HL-60 (cell line): ENCODE measurements at regions not wholly inside any gene's neighbourhood (a gene's known extent, or its start where the extent isn't known, plus 50 kb on each side); places are given as distances from the start of the nearest gene placed in this dataset.
"Not testable (repeated sequence)": the region's sequence is repeated elsewhere in the genome, so short reads cannot be mapped to it uniquely, and the experiment has no call there.

ENCODE experiments used
- GABPA ChIP-seq: IDR thresholded peaks from 2 replicates; pipeline ENCODE4 v1.6.1; 2012; ENCODE audit warnings: low read depth
- POLR2AphosphoS5 ChIP-seq: IDR thresholded peaks from 2 replicates; pipeline ENCODE4 v1.6.1; 2012; ENCODE audit warnings: low read depth
- SPI1 ChIP-seq: IDR thresholded peaks from 2 replicates; pipeline ENCODE4 v1.6.1; 2012; ENCODE audit warnings: low read depth, mild to moderate bottlenecking, borderline replicate concordance
- TF ChIP-seq, protein P1 (sequence below): IDR thresholded peaks from one replicate; pipeline ENCODE4 v1.5.1; 2011; ENCODE audit warnings: low read length, control low read depth, inconsistent platforms; ENCODE audit not compliant: insufficient read depth
- TF ChIP-seq, protein P2 (sequence below): IDR thresholded peaks from 2 replicates; pipeline ENCODE4 v1.6.1; 2012; ENCODE audit warnings: low read depth; ENCODE audit not compliant: insufficient replicate concordance

DNA sequence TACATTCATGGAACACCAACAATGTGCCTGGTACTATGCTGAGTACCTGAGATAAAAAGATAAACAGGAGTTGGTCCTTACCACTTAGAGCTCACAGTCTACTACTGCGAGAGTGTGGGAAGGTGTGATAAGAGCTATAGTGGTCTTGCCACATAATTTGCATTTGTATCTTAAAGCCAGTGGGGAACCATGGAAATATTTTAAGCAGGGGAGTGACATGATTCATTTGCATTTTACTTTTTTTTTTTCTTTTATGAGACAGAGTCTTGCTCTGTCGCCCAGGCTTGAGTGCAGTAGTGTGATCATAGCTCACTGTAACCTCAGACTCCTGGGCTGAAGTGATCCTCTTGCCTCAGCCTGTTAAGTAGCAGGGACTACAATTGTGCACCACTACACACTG, 53.6 kb downstream of the SRGAP2 start:
- TF ChIP-seq, protein P1, sequence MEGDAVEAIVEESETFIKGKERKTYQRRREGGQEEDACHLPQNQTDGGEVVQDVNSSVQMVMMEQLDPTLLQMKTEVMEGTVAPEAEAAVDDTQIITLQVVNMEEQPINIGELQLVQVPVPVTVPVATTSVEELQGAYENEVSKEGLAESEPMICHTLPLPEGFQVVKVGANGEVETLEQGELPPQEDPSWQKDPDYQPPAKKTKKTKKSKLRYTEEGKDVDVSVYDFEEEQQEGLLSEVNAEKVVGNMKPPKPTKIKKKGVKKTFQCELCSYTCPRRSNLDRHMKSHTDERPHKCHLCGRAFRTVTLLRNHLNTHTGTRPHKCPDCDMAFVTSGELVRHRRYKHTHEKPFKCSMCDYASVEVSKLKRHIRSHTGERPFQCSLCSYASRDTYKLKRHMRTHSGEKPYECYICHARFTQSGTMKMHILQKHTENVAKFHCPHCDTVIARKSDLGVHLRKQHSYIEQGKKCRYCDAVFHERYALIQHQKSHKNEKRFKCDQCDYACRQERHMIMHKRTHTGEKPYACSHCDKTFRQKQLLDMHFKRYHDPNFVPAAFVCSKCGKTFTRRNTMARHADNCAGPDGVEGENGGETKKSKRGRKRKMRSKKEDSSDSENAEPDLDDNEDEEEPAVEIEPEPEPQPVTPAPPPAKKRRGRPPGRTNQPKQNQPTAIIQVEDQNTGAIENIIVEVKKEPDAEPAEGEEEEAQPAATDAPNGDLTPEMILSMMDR = not testable (repeated sequence)
- TF ChIP-seq, protein P2, sequence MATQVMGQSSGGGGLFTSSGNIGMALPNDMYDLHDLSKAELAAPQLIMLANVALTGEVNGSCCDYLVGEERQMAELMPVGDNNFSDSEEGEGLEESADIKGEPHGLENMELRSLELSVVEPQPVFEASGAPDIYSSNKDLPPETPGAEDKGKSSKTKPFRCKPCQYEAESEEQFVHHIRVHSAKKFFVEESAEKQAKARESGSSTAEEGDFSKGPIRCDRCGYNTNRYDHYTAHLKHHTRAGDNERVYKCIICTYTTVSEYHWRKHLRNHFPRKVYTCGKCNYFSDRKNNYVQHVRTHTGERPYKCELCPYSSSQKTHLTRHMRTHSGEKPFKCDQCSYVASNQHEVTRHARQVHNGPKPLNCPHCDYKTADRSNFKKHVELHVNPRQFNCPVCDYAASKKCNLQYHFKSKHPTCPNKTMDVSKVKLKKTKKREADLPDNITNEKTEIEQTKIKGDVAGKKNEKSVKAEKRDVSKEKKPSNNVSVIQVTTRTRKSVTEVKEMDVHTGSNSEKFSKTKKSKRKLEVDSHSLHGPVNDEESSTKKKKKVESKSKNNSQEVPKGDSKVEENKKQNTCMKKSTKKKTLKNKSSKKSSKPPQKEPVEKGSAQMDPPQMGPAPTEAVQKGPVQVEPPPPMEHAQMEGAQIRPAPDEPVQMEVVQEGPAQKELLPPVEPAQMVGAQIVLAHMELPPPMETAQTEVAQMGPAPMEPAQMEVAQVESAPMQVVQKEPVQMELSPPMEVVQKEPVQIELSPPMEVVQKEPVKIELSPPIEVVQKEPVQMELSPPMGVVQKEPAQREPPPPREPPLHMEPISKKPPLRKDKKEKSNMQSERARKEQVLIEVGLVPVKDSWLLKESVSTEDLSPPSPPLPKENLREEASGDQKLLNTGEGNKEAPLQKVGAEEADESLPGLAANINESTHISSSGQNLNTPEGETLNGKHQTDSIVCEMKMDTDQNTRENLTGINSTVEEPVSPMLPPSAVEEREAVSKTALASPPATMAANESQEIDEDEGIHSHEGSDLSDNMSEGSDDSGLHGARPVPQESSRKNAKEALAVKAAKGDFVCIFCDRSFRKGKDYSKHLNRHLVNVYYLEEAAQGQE = not testable (repeated sequence)
- not testable (repeated sequence) for TF ChIP-seq POLR2AphosphoS5, GABPA, SPI1
